ENCODE measurements at regions not wholly inside any gene's neighbourhood (a gene's known extent, or its start where the extent isn't known, plus 50 kb on each side); places are given as distances from the start of the nearest gene placed in this dataset.

GRCh38 chr2:3958465-3958864, 255.1 kb downstream of the DCDC2C start:
- Histone ChIP-seq H2AK5ac (ENCODE audit: low read depth, low read length) (no peak overlapping the region), H2BK120ac (ENCODE audit: low read depth, low read length) (no peak overlapping the region), H3K4me1 (ENCODE audit: control insufficient read depth in 2 of 2, insufficient read depth in 1 of 2, low read depth in 1 of 2, low read length in 2 of 2) (peaks cover 0 to 7% of the 10 kb centered on the region in 2 donors), H3K14ac (ENCODE audit: low read length) (no peak overlapping the region), H2BK12ac (ENCODE audit: low read length) (no peak overlapping the region), H2BK5ac (ENCODE audit: low read length) (no peak overlapping the region), H2AFZ (ENCODE audit: low read length) (no peak overlapping the region), H3K23ac (ENCODE audit: low read depth, low read length, poor library complexity) (no peak overlapping the region), H3K4me3 (ENCODE audit: low read length in 2 of 2) (no peak overlapping the region), H3K27ac (replicated peaks; ENCODE audit: low read length) (no peak overlapping the region), H2BK15ac (ENCODE audit: low read length) (no peak overlapping the region), H3K79me1 (ENCODE audit: low read depth, low read length) (no peaks in the 10 kb centered on the region), H3K27me3 (ENCODE audit: control insufficient read depth in 3 of 3, insufficient read depth in 3 of 3, low read depth in 1 of 3, low read length in 3 of 3) (no peaks in the 10 kb centered on the region), H4K8ac (ENCODE audit: low read depth, low read length) (no peak overlapping the region), H3K4me2 (ENCODE audit: insufficient read depth, low read length, poor library complexity, severe bottlenecking) (no peak overlapping the region), H3K36me3 (replicated peaks in 1 of 2; ENCODE audit: control insufficient read depth in 2 of 2, insufficient read depth in 2 of 2, low read length in 2 of 2) (no peaks in the 10 kb centered on the region), H4K91ac (ENCODE audit: low read depth, low read length, poor library complexity) (no peak overlapping the region), H3K9ac (ENCODE audit: low read depth, low read length, poor library complexity) (no peak overlapping the region), H3K4ac (ENCODE audit: low read length) (no peak overlapping the region), H3K18ac (ENCODE audit: low read length) (no peak overlapping the region), H3K9me3 (replicated peaks in 1 of 2; ENCODE audit: control insufficient read depth in 2 of 2, insufficient read depth in 1 of 2, low read depth in 1 of 2, low read length in 2 of 2) (no peaks in the 10 kb centered on the region)
- no peak for DNase-seq (ENCODE audit: low spot score)
- no CpG with 5 or more reads among the region's 9 CpGs for WGBS, 2 donors (ENCODE audit: extremely low coverage in 2 of 2, insufficient read length in 2 of 2, insufficient replicate concordance in 1 of 2)

- WGBS, 2 donors (ENCODE audit: extremely low coverage in 2 of 2, insufficient read length in 2 of 2, insufficient replicate concordance in 1 of 2) = no CpG with 5 or more reads among the region's 13 CpGs
- no peak overlapping the region for H3K23ac ChIP-seq (ENCODE audit: low read depth, low read length, poor library complexity)
- no peaks in the 10 kb centered on the region for H3K36me3 ChIP-seq (replicated peaks in 1 of 2; ENCODE audit: control insufficient read depth in 2 of 2, insufficient read depth in 2 of 2, low read length in 2 of 2)
- H2AK5ac ChIP-seq (ENCODE audit: low read depth, low read length) = peak overlapping the region; percentile 85
- H3K4me2 ChIP-seq (ENCODE audit: insufficient read depth, low read length, poor library complexity, severe bottlenecking) = no peak overlapping the region
- no peak overlapping the region for H2BK5ac ChIP-seq (ENCODE audit: low read length)
- H3K79me1 ChIP-seq (ENCODE audit: low read depth, low read length) = no peaks in the 10 kb centered on the region
- no peaks in the 10 kb centered on the region for H3K9me3 ChIP-seq (replicated peaks in 1 of 2; ENCODE audit: control insufficient read depth in 2 of 2, insufficient read depth in 1 of 2, low read depth in 1 of 2, low read length in 2 of 2)
- H3K4ac ChIP-seq (ENCODE audit: low read length) = no peak overlapping the region
- no peak overlapping the region for H2AFZ ChIP-seq (ENCODE audit: low read length)
- peaks cover 0 to 7% of the 10 kb centered on the region in 2 donors for H3K4me1 ChIP-seq (ENCODE audit: control insufficient read depth in 2 of 2, insufficient read depth in 1 of 2, low read depth in 1 of 2, low read length in 2 of 2)
- H4K8ac ChIP-seq (ENCODE audit: low read depth, low read length) = no peak overlapping the region
- H3K9ac ChIP-seq (ENCODE audit: low read depth, low read length, poor library complexity) = no peak overlapping the region
- no peak overlapping the region for H3K27ac ChIP-seq (replicated peaks; ENCODE audit: low read length)
- H2BK120ac ChIP-seq (ENCODE audit: low read depth, low read length) = no peak overlapping the region
- DNase-seq (ENCODE audit: low spot score) = no peak
- H2BK15ac ChIP-seq (ENCODE audit: low read length) = peak overlapping the region; percentile 61
- peak overlapping the region; percentile 46 for H3K18ac ChIP-seq (ENCODE audit: low read length)
- H4K91ac ChIP-seq (ENCODE audit: low read depth, low read length, poor library complexity) = no peak overlapping the region
- no peak overlapping the region for H3K4me3 ChIP-seq (ENCODE audit: low read length in 2 of 2)
- H3K14ac ChIP-seq (ENCODE audit: low read length) = no peak overlapping the region
- H3K27me3 ChIP-seq (ENCODE audit: control insufficient read depth in 3 of 3, insufficient read depth in 3 of 3, low read depth in 1 of 3, low read length in 3 of 3) = no peaks in the 10 kb centered on the region
- no peak overlapping the region for H2BK12ac ChIP-seq (ENCODE audit: low read length)
Measured at GRCh38 chr2:3958969-3959368, 255.6 kb downstream of the DCDC2C start.

GRCh38 chr2:3959372-3959771, 256.0 kb downstream of the DCDC2C start:
- Histone ChIP-seq H2BK15ac (ENCODE audit: low read length) (no peak overlapping the region), H2AFZ (ENCODE audit: low read length) (no peak overlapping the region), H3K4ac (ENCODE audit: low read length) (no peak overlapping the region), H2BK12ac (ENCODE audit: low read length) (no peak overlapping the region), H2BK120ac (ENCODE audit: low read depth, low read length) (no peak overlapping the region), H3K27me3 (ENCODE audit: control insufficient read depth in 3 of 3, insufficient read depth in 3 of 3, low read depth in 1 of 3, low read length in 3 of 3) (no peaks in the 10 kb centered on the region), H3K9ac (ENCODE audit: low read depth, low read length, poor library complexity) (no peak overlapping the region), H4K91ac (ENCODE audit: low read depth, low read length, poor library complexity) (no peak overlapping the region), H3K14ac (ENCODE audit: low read length) (no peak overlapping the region), H2BK5ac (ENCODE audit: low read length) (no peak overlapping the region), H3K4me1 (ENCODE audit: control insufficient read depth in 2 of 2, insufficient read depth in 1 of 2, low read depth in 1 of 2, low read length in 2 of 2) (peaks cover 0 to 7% of the 10 kb centered on the region in 2 donors), H4K8ac (ENCODE audit: low read depth, low read length) (no peak overlapping the region), H3K18ac (ENCODE audit: low read length) (no peak overlapping the region), H3K4me3 (ENCODE audit: low read length in 2 of 2) (no peak overlapping the region), H3K27ac (replicated peaks; ENCODE audit: low read length) (no peak overlapping the region), H3K23ac (ENCODE audit: low read depth, low read length, poor library complexity) (no peak overlapping the region), H2AK5ac (ENCODE audit: low read depth, low read length) (no peak overlapping the region), H3K36me3 (replicated peaks in 1 of 2; ENCODE audit: control insufficient read depth in 2 of 2, insufficient read depth in 2 of 2, low read length in 2 of 2) (no peaks in the 10 kb centered on the region), H3K4me2 (ENCODE audit: insufficient read depth, low read length, poor library complexity, severe bottlenecking) (no peak overlapping the region), H3K79me1 (ENCODE audit: low read depth, low read length) (no peaks in the 10 kb centered on the region), H3K9me3 (replicated peaks in 1 of 2; ENCODE audit: control insufficient read depth in 2 of 2, insufficient read depth in 1 of 2, low read depth in 1 of 2, low read length in 2 of 2) (no peaks in the 10 kb centered on the region)
- peak; percentile 59 for DNase-seq (ENCODE audit: low spot score)
- WGBS, 2 donors (ENCODE audit: extremely low coverage in 2 of 2, insufficient read length in 2 of 2, insufficient replicate concordance in 1 of 2) = no CpG with 5 or more reads among the region's 2 CpGs

GRCh38 chr2:3960106-3960505, 256.7 kb downstream of the DCDC2C start:
- Histone ChIP-seq H4K8ac (ENCODE audit: low read depth, low read length) (no peak overlapping the region), H3K27me3 (ENCODE audit: control insufficient read depth in 3 of 3, insufficient read depth in 3 of 3, low read depth in 1 of 3, low read length in 3 of 3) (no peaks in the 10 kb centered on the region), H4K91ac (ENCODE audit: low read depth, low read length, poor library complexity) (no peak overlapping the region), H3K4me2 (ENCODE audit: insufficient read depth, low read length, poor library complexity, severe bottlenecking) (no peak overlapping the region), H2BK12ac (ENCODE audit: low read length) (no peak overlapping the region), H2BK120ac (ENCODE audit: low read depth, low read length) (no peak overlapping the region), H2AFZ (ENCODE audit: low read length) (no peak overlapping the region), H2BK15ac (ENCODE audit: low read length) (no peak overlapping the region), H3K4ac (ENCODE audit: low read length) (no peak overlapping the region), H2BK5ac (ENCODE audit: low read length) (no peak overlapping the region), H3K18ac (ENCODE audit: low read length) (no peak overlapping the region), H3K9me3 (replicated peaks in 1 of 2; ENCODE audit: control insufficient read depth in 2 of 2, insufficient read depth in 1 of 2, low read depth in 1 of 2, low read length in 2 of 2) (peaks cover 0 to 2% of the 10 kb centered on the region in 2 donors), H3K36me3 (replicated peaks in 1 of 2; ENCODE audit: control insufficient read depth in 2 of 2, insufficient read depth in 2 of 2, low read length in 2 of 2) (no peaks in the 10 kb centered on the region), H3K4me1 (ENCODE audit: control insufficient read depth in 2 of 2, insufficient read depth in 1 of 2, low read depth in 1 of 2, low read length in 2 of 2) (peaks cover 0 to 7% of the 10 kb centered on the region in 2 donors), H3K14ac (ENCODE audit: low read length) (no peak overlapping the region), H3K9ac (ENCODE audit: low read depth, low read length, poor library complexity) (no peak overlapping the region), H3K79me1 (ENCODE audit: low read depth, low read length) (no peaks in the 10 kb centered on the region), H3K23ac (ENCODE audit: low read depth, low read length, poor library complexity) (no peak overlapping the region), H2AK5ac (ENCODE audit: low read depth, low read length) (no peak overlapping the region), H3K4me3 (ENCODE audit: low read length in 2 of 2) (no peak overlapping the region), H3K27ac (replicated peaks; ENCODE audit: low read length) (no peak overlapping the region)
- DNase-seq (ENCODE audit: low spot score) = no peak
- no CpG with 5 or more reads among the region's 3 CpGs for WGBS, 2 donors (ENCODE audit: extremely low coverage in 2 of 2, insufficient read length in 2 of 2, insufficient replicate concordance in 1 of 2)
